HEK293 (cell line): ENCODE measurements at regions not wholly inside any gene's neighbourhood (a gene's known extent, or its start where the extent isn't known, plus 50 kb on each side); places are given as distances from the start of the nearest gene placed in this dataset.

ENCODE experiments used
- CTCF ChIA-PET: fragments of 350-600 bp; formaldehyde crosslinking; extraction: SDS; loops from one replicate; lab custom pipeline; 2021; ENCODE audit warnings: antibody characterized with exemption; lab: Yijun Ruan, JAX
- POLR2A ChIA-PET: fragments of 300-600 bp; formaldehyde crosslinking; extraction: SDS; loops from one replicate; lab custom pipeline; 2020; ENCODE audit warnings: antibody characterized with exemption, inconsistent platforms; lab: Yijun Ruan, JAX
- H3K27ac ChIP-seq: fragments of 200-500 bp; sonication (Bioruptor generic); 2 replicates; pipeline ENCODE4 v1.5.1; 2014; ENCODE audit warnings: low read depth, low read length, control low read depth, inconsistent platforms; ENCODE audit errors: extremely low read depth
- H3K36me3 ChIP-seq, 2 experiments: fragments of 200-500 bp in 1 of 2; sonication (Bioruptor generic) in 1 of 2; 1 replicate in 1 of 2; 2 replicates in 1 of 2; pipeline ENCODE4 v1.5.1; 2014 to 2017; ENCODE audit warnings: inconsistent platforms in 2 of 2, low read length in 2 of 2; ENCODE audit not compliant: control insufficient read depth in 2 of 2, insufficient read depth in 1 of 2
- H3K4me1 ChIP-seq: fragments of 200-500 bp; sonication (Bioruptor generic); 2 replicates; pipeline ENCODE4 v1.5.1; 2014; ENCODE audit warnings: mild to moderate bottlenecking, low read length, inconsistent platforms; ENCODE audit not compliant: control insufficient read depth, insufficient read depth
- H3K4me3 ChIP-seq: 2 replicates; pipeline ENCODE4 v1.5.1; 2011; ENCODE audit warnings: low read depth, mild to moderate bottlenecking, control low read depth, low read length, moderate library complexity
- H3K9me3 ChIP-seq: fragments of 200-500 bp; sonication (Bioruptor generic); 2 replicates; pipeline ENCODE4 v1.5.1; 2014; ENCODE audit warnings: low read depth, low read length, inconsistent platforms; ENCODE audit not compliant: control insufficient read depth, insufficient read depth
- GLI4 ChIP-seq: fragments of 450-650 bp; formaldehyde crosslinking; IDR thresholded peaks from 2 replicates; pipeline ENCODE4 v1.5.1; 2016; ENCODE audit warnings: missing biosample characterization, missing genetic modification characterization
- MEIS1 ChIP-seq: sonication (generic); formaldehyde crosslinking; IDR thresholded peaks from 2 replicates; pipeline ENCODE4 v1.8.1; 2022; ENCODE audit warnings: missing genetic modification reagents, mild to moderate bottlenecking, borderline replicate concordance
- PBX3 ChIP-seq: sonication (generic); formaldehyde crosslinking; IDR thresholded peaks from 2 replicates; pipeline ENCODE4 v1.8.1; 2022; ENCODE audit warnings: mild to moderate bottlenecking, moderate library complexity, missing genetic modification reagents
- RBAK ChIP-seq: fragments of 450-650 bp; formaldehyde crosslinking; IDR thresholded peaks from 2 replicates; pipeline ENCODE4 v1.5.1; 2016; ENCODE audit warnings: missing biosample characterization, missing genetic modification characterization
- TSHZ1 ChIP-seq: fragments of 450-650 bp; formaldehyde crosslinking; IDR thresholded peaks from 2 replicates; pipeline ENCODE4 v1.5.1; 2016; ENCODE audit warnings: missing biosample characterization, missing genetic modification characterization, borderline replicate concordance
- ZBTB49 ChIP-seq: fragments of 450-650 bp; formaldehyde crosslinking; IDR thresholded peaks from 2 replicates; pipeline ENCODE4 v1.5.1; 2016; ENCODE audit warnings: missing biosample characterization, missing genetic modification characterization, low read depth
- ZIC2 ChIP-seq: fragments of 450-650 bp; formaldehyde crosslinking; IDR thresholded peaks from 2 replicates; pipeline ENCODE4 v1.5.1; 2016; ENCODE audit warnings: missing biosample characterization, missing genetic modification characterization
- ZNF148 ChIP-seq: fragments of 450-650 bp; formaldehyde crosslinking; IDR thresholded peaks from 2 replicates; pipeline ENCODE4 v1.5.0; 2017; ENCODE audit warnings: missing biosample characterization, missing genetic modification characterization, borderline replicate concordance
- ZNF223 ChIP-seq: fragments of 450-650 bp; formaldehyde crosslinking; IDR thresholded peaks from 2 replicates; pipeline ENCODE4 v1.5.1; 2016; ENCODE audit warnings: missing biosample characterization, missing genetic modification characterization
- ZNF488 ChIP-seq: fragments of 450-650 bp; formaldehyde crosslinking; IDR thresholded peaks from 2 replicates; pipeline ENCODE4 v1.5.1; 2016; ENCODE audit warnings: missing biosample characterization, missing genetic modification characterization
- ZNF560 ChIP-seq: fragments of 450-650 bp; formaldehyde crosslinking; IDR thresholded peaks from 2 replicates; pipeline ENCODE4 v1.5.1; 2017; ENCODE audit warnings: missing biosample characterization, missing genetic modification characterization, borderline replicate concordance
- ZNF658 ChIP-seq: fragments of 450-650 bp; formaldehyde crosslinking; IDR thresholded peaks from 2 replicates; pipeline ENCODE4; 2016; ENCODE audit warnings: missing biosample characterization, missing genetic modification characterization
- ZNF677 ChIP-seq: fragments of 450-650 bp; IDR thresholded peaks from 2 replicates; pipeline ENCODE4 v1.5.0; 2018; ENCODE audit warnings: missing biosample characterization, mild to moderate bottlenecking, missing genetic modification characterization, moderate library complexity
- TF ChIP-seq, protein P1 (sequence below): fragments of 450-650 bp; formaldehyde crosslinking; IDR thresholded peaks from 2 replicates; pipeline ENCODE4 v1.5.1; 2016; ENCODE audit warnings: missing biosample characterization, missing genetic modification characterization
- TF ChIP-seq, protein P2 (sequence below): fragments of 450-650 bp; formaldehyde crosslinking; IDR thresholded peaks from 2 replicates; pipeline ENCODE4 v1.5.1; 2016; ENCODE audit warnings: missing biosample characterization, missing genetic modification characterization
- TF ChIP-seq, protein P3 (sequence below): fragments of 450-650 bp; formaldehyde crosslinking; IDR thresholded peaks from 2 replicates; pipeline ENCODE4 v1.5.1; 2017; ENCODE audit warnings: missing biosample characterization, missing genetic modification characterization

DNA sequence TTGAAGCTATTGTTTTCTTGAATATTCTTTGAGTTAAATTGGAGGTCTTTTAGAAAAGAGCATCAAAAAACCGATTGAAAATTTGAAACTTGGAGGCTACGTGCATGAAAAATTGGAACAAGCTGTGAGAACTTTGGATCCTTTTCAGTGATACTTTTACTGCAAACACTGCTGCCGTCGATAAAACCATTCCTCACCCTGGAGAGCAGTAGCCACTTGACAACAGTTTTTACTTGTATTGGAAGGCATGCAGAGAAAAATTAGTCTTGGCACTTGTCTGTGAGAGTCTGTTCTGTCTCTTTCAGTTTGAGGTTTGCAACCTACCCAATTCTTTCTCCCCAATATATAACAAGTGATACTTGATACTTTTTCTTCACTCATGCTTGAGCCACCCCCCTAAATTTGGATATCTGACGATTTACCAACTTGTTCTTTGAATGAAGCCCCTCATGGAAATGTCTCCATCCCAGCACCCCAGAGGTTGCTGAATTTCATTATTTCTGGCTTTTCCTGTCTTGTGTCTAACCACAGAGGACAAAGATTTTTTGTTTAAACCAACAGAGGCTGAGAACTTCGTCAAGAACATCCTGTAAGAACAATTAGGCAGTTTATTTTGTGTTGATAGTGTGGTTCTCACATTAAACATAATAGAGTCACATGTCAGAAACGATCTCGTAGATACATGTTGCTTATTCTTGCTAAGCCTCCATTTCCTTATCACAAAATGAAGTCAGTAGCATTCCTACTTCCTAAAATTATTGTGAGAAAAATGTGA is 307.3 kb upstream of the PLSCR5 start:
- Histone ChIP-seq H3K9me3 (no peaks in the 10 kb centered on the region), H3K36me3 (no peaks in the 10 kb centered on the region)
- CTCF ChIA-PET: no interaction called here
- TF ChIP-seq, protein P1, sequence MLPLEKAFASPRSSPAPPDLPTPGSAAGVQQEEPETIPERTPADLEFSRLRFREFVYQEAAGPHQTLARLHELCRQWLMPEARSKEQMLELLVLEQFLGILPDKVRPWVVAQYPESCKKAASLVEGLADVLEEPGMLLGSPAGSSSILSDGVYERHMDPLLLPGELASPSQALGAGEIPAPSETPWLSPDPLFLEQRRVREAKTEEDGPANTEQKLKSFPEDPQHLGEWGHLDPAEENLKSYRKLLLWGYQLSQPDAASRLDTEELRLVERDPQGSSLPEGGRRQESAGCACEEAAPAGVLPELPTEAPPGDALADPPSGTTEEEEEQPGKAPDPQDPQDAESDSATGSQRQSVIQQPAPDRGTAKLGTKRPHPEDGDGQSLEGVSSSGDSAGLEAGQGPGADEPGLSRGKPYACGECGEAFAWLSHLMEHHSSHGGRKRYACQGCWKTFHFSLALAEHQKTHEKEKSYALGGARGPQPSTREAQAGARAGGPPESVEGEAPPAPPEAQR (tag by site-specific recombination): no peak
- TF ChIP-seq ZNF658 (tag by site-specific recombination) (no peak), ZIC2 (tag by site-specific recombination) (no peak)
- TF ChIP-seq, all 188 proteins: peak for 0
- H3K4me3 ChIP-seq: no peak overlapping the region
- POLR2A ChIA-PET: no interaction called here
- no peak overlapping the region for H3K27ac ChIP-seq
- no peaks in the 10 kb centered on the region for H3K4me1 ChIP-seq

DNA sequence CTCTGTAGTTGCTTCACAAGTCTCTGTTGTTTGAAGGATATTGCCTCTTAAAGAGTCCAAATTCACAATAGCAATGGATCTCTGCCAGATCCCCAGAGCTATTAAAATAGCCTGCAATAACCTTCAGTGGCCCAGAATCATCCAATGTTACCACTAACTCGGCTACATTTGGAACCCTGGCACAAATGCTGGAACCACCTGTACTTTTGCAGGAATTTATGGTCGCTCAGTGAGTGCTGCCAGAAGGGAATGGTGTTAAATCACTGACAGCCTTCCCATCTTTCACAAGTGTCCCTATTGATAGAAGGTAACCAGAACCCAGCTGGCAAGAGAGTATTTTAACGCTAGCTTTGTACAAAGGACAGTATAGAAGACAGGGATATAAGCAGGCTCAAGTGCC is 298.8 kb upstream of the PLSCR5 start:
- ChIA-PET POLR2A (no interaction called here), CTCF (interaction anchor here (0.8 kb wide), 1 partner anchor 761 kb away, joined by 5 read pairs; no protein-coding TSS in a partner anchor)
- Histone ChIP-seq H3K36me3 (no peaks in the 10 kb centered on the region), H3K4me3 (no peak overlapping the region), H3K9me3 (no peaks in the 10 kb centered on the region), H3K27ac (no peak overlapping the region), H3K4me1 (no peaks in the 10 kb centered on the region)
- TF ChIP-seq, protein P2, sequence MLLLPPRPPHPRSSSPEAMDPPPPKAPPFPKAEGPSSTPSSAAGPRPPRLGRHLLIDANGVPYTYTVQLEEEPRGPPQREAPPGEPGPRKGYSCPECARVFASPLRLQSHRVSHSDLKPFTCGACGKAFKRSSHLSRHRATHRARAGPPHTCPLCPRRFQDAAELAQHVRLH: no peak
- no peak for TF ChIP-seq TSHZ1 (tag by site-specific recombination)
- TF ChIP-seq ZNF148: no peak
- TF ChIP-seq RBAK (tag by site-specific recombination): no peak
- TF ChIP-seq ZNF488 (tag by site-specific recombination): no peak
- TF ChIP-seq, protein P3, sequence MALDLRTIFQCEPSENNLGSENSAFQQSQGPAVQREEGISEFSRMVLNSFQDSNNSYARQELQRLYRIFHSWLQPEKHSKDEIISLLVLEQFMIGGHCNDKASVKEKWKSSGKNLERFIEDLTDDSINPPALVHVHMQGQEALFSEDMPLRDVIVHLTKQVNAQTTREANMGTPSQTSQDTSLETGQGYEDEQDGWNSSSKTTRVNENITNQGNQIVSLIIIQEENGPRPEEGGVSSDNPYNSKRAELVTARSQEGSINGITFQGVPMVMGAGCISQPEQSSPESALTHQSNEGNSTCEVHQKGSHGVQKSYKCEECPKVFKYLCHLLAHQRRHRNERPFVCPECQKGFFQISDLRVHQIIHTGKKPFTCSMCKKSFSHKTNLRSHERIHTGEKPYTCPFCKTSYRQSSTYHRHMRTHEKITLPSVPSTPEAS (tag by site-specific recombination): no peak
- no peak for TF ChIP-seq ZNF560 (tag by site-specific recombination)
- TF ChIP-seq MEIS1 (CRISPR knock-in tag): no peak
- TF ChIP-seq ZBTB49 (tag by site-specific recombination): no peak
- TF ChIP-seq GLI4: no peak
- no peak for TF ChIP-seq ZNF223
- no peak for TF ChIP-seq PBX3 (CRISPR knock-in tag)
- TF ChIP-seq ZNF677: no peak
